PC-3 (cell line): ENCODE measurements at regions not wholly inside any gene's neighbourhood (a gene's known extent, or its start where the extent isn't known, plus 50 kb on each side); places are given as distances from the start of the nearest gene placed in this dataset.

Experiments used
- ATAC-seq: fragments of 200-7000 bp; cut with Tn5 transposase; 2 replicates; pipeline ENCODE4 v1.9.1; 2020; ENCODE audit warnings: mild to moderate bottlenecking, moderate library complexity
- BruUV-seq: library from RNA; stranded (reverse); fragments of 400-500 nt; replicated peaks from 2 replicates; lab custom pipeline; 2021; lab: Mats Ljungman, UMichigan
- CTCF ChIA-PET: fragments of 300-600 bp; sonication (Branson Sonifier 250); formaldehyde crosslinking; loops from one replicate; lab custom pipeline; 2022; ENCODE audit warnings: antibody characterized with exemption; lab: Charles Lee
- POLR2A ChIA-PET: fragments of 300-600 bp; sonication (Branson Sonifier 250); formaldehyde crosslinking; loops from one replicate; lab custom pipeline; 2022; ENCODE audit warnings: antibody characterized with exemption; ENCODE audit not compliant: unreplicated experiment; lab: Charles Lee
- DNase-seq: peaks from one replicate; pipeline ENCODE4 v3.0.0-alpha.2; 2015
- H2AFZ ChIP-seq: fragments of 300-600 bp; sonication (generic); 2 replicates; pipeline ENCODE4 v1.6.0; 2016; ENCODE audit warnings: antibody characterized with exemption, low read length
- H3F3A ChIP-seq: fragments of 300-600 bp; sonication (generic); one replicate; pipeline ENCODE4 v1.6.0; 2017; ENCODE audit warnings: antibody characterized with exemption, low read length, control low read depth, mild to moderate bottlenecking; ENCODE audit not compliant: unreplicated experiment
- H3K27ac ChIP-seq: fragments of 300-600 bp; sonication (generic); 2 replicates; pipeline ENCODE4 v1.5.1; 2016; ENCODE audit warnings: mild to moderate bottlenecking, low read length
- H3K27me3 ChIP-seq: fragments of 300-600 bp; sonication (generic); 2 replicates; pipeline ENCODE4 v1.6.1; 2016; ENCODE audit warnings: low read length, mixed read lengths
- H3K36me3 ChIP-seq: fragments of 300-600 bp; sonication (generic); 2 replicates; pipeline ENCODE4 v1.6.1; 2016; ENCODE audit warnings: low read depth, mixed run types, low read length, mixed read lengths
- H3K4me1 ChIP-seq: fragments of 300-600 bp; sonication (generic); 2 replicates; pipeline ENCODE4 v1.5.1; 2016; ENCODE audit warnings: low read length; ENCODE audit not compliant: insufficient read depth
- H3K4me2 ChIP-seq: fragments of 300-600 bp; sonication (generic); 2 replicates; pipeline ENCODE4 v1.6.0; 2016; ENCODE audit warnings: low read length
- H3K4me3 ChIP-seq: fragments of 300-600 bp; sonication (generic); 2 replicates; pipeline ENCODE4 v1.5.1; 2016; ENCODE audit warnings: mild to moderate bottlenecking, low read length, mixed read lengths
- H3K79me2 ChIP-seq: fragments of 300-600 bp; sonication (generic); 2 replicates; pipeline ENCODE4 v1.6.1; 2017; ENCODE audit warnings: low read length, mixed read lengths
- H3K9ac ChIP-seq: fragments of 300-600 bp; sonication (generic); 2 replicates; pipeline ENCODE4 v1.6.0; 2016; ENCODE audit warnings: mild to moderate bottlenecking, low read length
- H3K9me2 ChIP-seq: fragments of 300-600 bp; sonication (generic); replicated peaks from 2 replicates; pipeline ENCODE4 v1.6.1; 2016; ENCODE audit warnings: mixed run types, low read length, mixed read lengths
- H3K9me3 ChIP-seq: fragments of 300-600 bp; sonication (generic); 2 replicates; pipeline ENCODE4 v1.6.1; 2016; ENCODE audit warnings: low read length, mixed read lengths
- H4K20me1 ChIP-seq: fragments of 300-600 bp; sonication (generic); 2 replicates; pipeline ENCODE4 v1.6.1; 2016; ENCODE audit warnings: low read length, mixed read lengths
- EZH2 ChIP-seq: fragments of 300-600 bp; sonication (generic); IDR thresholded peaks from one replicate; pipeline ENCODE4 v1.6.1; 2017; ENCODE audit warnings: antibody characterized with exemption, mild to moderate bottlenecking, low read length; ENCODE audit not compliant: unreplicated experiment
- EZH2phosphoT487 ChIP-seq: fragments of 300-600 bp; sonication (generic); IDR thresholded peaks from 2 replicates; pipeline ENCODE4 v1.6.1; 2018; ENCODE audit warnings: mild to moderate bottlenecking, antibody characterized with exemption, low read length, borderline replicate concordance
- intact Hi-C: fragments of 100-400 bp; cut with micrococcal nuclease; formaldehyde crosslinking; loops from 2 replicates; pipeline ENCODE4 v1.9.0; 2023
- TF ChIP-seq, protein P1 (sequence below): fragments of 300-600 bp; sonication (generic); conservative IDR thresholded peaks from 2 replicates; pipeline ENCODE4 v1.5.1; 2017; ENCODE audit warnings: antibody characterized with exemption, low read depth, mild to moderate bottlenecking, low read length

DNA sequence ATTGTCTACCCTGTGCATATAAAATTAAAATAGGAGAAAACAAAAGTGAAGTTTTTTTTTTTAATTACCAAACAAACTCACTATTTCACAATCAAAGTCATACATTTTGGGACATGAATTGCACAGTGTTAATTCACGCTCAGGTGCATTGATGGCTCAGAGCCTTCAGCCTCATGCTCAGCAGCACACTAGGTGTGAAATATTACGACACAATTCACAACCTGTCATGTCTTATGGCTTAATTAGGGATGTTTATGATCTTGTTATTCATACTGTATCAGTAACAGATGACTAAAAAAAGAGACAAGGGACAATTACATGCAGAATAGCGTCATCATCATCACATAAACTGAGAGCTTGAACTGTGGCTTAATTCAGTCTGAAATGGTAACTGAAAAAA, 2005.5 kb upstream of the PCDH20 start:
- Histone ChIP-seq H3F3A (no peaks in the 10 kb centered on the region), H3K36me3 (no peaks in the 10 kb centered on the region), H3K4me3 (no peak overlapping the region), H3K27me3 (no peaks in the 10 kb centered on the region), H4K20me1 (no peaks in the 10 kb centered on the region), H3K9me2 (no peaks in the 10 kb centered on the region), H2AFZ (no peak overlapping the region), H3K9me3 (no peaks in the 10 kb centered on the region), H3K4me2 (no peak overlapping the region), H3K4me1 (no peaks in the 10 kb centered on the region), H3K27ac (no peak overlapping the region), H3K79me2 (no peaks in the 10 kb centered on the region), H3K9ac (no peak overlapping the region)
- TF ChIP-seq, protein P1, sequence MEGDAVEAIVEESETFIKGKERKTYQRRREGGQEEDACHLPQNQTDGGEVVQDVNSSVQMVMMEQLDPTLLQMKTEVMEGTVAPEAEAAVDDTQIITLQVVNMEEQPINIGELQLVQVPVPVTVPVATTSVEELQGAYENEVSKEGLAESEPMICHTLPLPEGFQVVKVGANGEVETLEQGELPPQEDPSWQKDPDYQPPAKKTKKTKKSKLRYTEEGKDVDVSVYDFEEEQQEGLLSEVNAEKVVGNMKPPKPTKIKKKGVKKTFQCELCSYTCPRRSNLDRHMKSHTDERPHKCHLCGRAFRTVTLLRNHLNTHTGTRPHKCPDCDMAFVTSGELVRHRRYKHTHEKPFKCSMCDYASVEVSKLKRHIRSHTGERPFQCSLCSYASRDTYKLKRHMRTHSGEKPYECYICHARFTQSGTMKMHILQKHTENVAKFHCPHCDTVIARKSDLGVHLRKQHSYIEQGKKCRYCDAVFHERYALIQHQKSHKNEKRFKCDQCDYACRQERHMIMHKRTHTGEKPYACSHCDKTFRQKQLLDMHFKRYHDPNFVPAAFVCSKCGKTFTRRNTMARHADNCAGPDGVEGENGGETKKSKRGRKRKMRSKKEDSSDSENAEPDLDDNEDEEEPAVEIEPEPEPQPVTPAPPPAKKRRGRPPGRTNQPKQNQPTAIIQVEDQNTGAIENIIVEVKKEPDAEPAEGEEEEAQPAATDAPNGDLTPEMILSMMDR, result no peak
- TF ChIP-seq EZH2 (no peak), EZH2phosphoT487 (no peak)
- BruUV-seq, result no TSS peak
- ChIA-PET POLR2A (no interaction called here), CTCF (no interaction called here)
- intact Hi-C loops, result no loop called here
- ATAC-seq (no peak), DNase-seq (no peak)

- no peaks in the 10 kb centered on the region for H3K9me3 ChIP-seq
- no peak overlapping the region for H3K27ac ChIP-seq
- no peak overlapping the region for H3K4me2 ChIP-seq
- H3K9ac ChIP-seq, result no peak overlapping the region
- no peaks in the 10 kb centered on the region for H3K4me1 ChIP-seq
- ChIA-PET POLR2A (no interaction called here), CTCF (no interaction called here)
- no peak for DNase-seq
- TF ChIP-seq EZH2 (no peak), EZH2phosphoT487 (no peak)
- TF ChIP-seq, protein P1, result no peak
- H3K27me3 ChIP-seq, result no peaks in the 10 kb centered on the region
- ATAC-seq, result no peak
- no peaks in the 10 kb centered on the region for H3K79me2 ChIP-seq
- BruUV-seq, result no TSS peak
- no peaks in the 10 kb centered on the region for H3K36me3 ChIP-seq
- no peak overlapping the region for H2AFZ ChIP-seq
- intact Hi-C loops, result no loop called here
- no peaks in the 10 kb centered on the region for H3K9me2 ChIP-seq
- H4K20me1 ChIP-seq, result no peaks in the 10 kb centered on the region
- no peaks in the 10 kb centered on the region for H3F3A ChIP-seq
- H3K4me3 ChIP-seq, result no peak overlapping the region
Observed at GRCh38 chr13:63420685-63421084, 2005.0 kb upstream of the PCDH20 start.

DNA sequence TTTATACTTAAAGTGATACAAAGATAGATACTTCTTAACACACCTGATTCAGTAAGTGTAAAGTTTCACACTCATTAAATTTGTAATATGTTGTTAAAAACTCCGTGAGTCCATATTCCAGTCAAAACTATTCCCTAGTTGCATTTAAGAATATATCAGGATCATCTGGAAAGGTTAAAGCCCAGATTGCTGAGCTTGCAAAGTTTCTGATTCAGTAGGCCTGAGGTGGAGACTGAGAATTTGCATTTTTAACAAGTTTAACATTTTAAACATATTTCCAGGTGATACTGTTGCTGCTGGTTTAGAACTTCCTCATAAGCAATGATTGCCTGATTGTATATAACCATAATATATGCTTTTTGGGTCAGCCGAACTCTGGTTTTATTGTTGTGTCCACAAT, 1998.6 kb upstream of the PCDH20 start:
- BruUV-seq, result no TSS peak
- H3K4me1 ChIP-seq, result no peaks in the 10 kb centered on the region
- no peaks in the 10 kb centered on the region for H3K9me2 ChIP-seq
- H3K79me2 ChIP-seq, result no peaks in the 10 kb centered on the region
- H3F3A ChIP-seq, result no peaks in the 10 kb centered on the region
- H3K27me3 ChIP-seq, result no peaks in the 10 kb centered on the region
- H3K9ac ChIP-seq, result no peak overlapping the region
- H3K9me3 ChIP-seq, result no peaks in the 10 kb centered on the region
- CTCF ChIA-PET, result no interaction called here
- no peak overlapping the region for H2AFZ ChIP-seq
- no peak for TF ChIP-seq EZH2phosphoT487
- TF ChIP-seq EZH2, result no peak
- TF ChIP-seq, protein P1, result no peak
- no peak for DNase-seq
- no peak overlapping the region for H3K27ac ChIP-seq
- no peak overlapping the region for H3K4me3 ChIP-seq
- POLR2A ChIA-PET, result no interaction called here
- H3K36me3 ChIP-seq, result no peaks in the 10 kb centered on the region
- no peaks in the 10 kb centered on the region for H4K20me1 ChIP-seq
- no peak for ATAC-seq
- intact Hi-C loops, result no loop called here
- no peak overlapping the region for H3K4me2 ChIP-seq
